NCI-H1694 treated with DMSO at 0.1 percent for 48 hours (cell line): ENCODE measurements at regions not wholly inside any gene's neighbourhood (a gene's known extent, or its start where the extent isn't known, plus 50 kb on each side); places are given as distances from the start of the nearest gene placed in this dataset.

ENCODE experiments used
- DNase-seq: peaks from one replicate; lab custom pipeline; 2025; lab: John Stamatoyannopoulos, UW

- DNase-seq = no peak
These were observed 394.4 kb upstream of the ZNF608 start for GRCh38 chr5:125140855-125141254.

GRCh38 chr5:125142458-125142857, 396.0 kb upstream of the ZNF608 start:
- no peak for DNase-seq

- no peak for DNase-seq
These were observed 396.6 kb upstream of the ZNF608 start for GRCh38 chr5:125143011-125143410.

- DNase-seq = no peak
These were observed 401.6 kb upstream of the ZNF608 start for GRCh38 chr5:125148076-125148475.

- DNase-seq = no peak
These were observed 402.3 kb upstream of the ZNF608 start for GRCh38 chr5:125148706-125149105.

- no peak for DNase-seq
These were observed 402.7 kb upstream of the ZNF608 start for GRCh38 chr5:125149110-125149509.

GRCh38 chr5:125149527-125149926, 403.1 kb upstream of the ZNF608 start:
- DNase-seq = no peak

GRCh38 chr5:125150041-125150669, 403.7 kb upstream of the ZNF608 start:
- no peak for DNase-seq

- no peak for DNase-seq
These were observed 404.9 kb upstream of the ZNF608 start for GRCh38 chr5:125151150-125151900.

- DNase-seq = no peak
These were observed 405.6 kb upstream of the ZNF608 start for GRCh38 chr5:125152044-125152443.

GRCh38 chr5:125152461-125153189, 406.2 kb upstream of the ZNF608 start:
- DNase-seq = no peak

GRCh38 chr5:125153231-125153630, 406.8 kb upstream of the ZNF608 start:
- DNase-seq = no peak

- no peak for DNase-seq
These were observed 408.1 kb upstream of the ZNF608 start for GRCh38 chr5:125154301-125155110.

GRCh38 chr5:125160787-125161502, 414.5 kb upstream of the ZNF608 start:
- DNase-seq = no peak

GRCh38 chr5:125162714-125163113, 416.3 kb upstream of the ZNF608 start:
- no peak for DNase-seq

- DNase-seq = no peak
These were observed 423.0 kb upstream of the ZNF608 start for GRCh38 chr5:125169396-125169795.

- DNase-seq = no peak
These were observed 425.2 kb upstream of the ZNF608 start for GRCh38 chr5:125171641-125172040.

- DNase-seq = no peak
These were observed 429.0 kb upstream of the ZNF608 start for GRCh38 chr5:125175348-125176004.

- DNase-seq = no peak
These were observed 429.6 kb upstream of the ZNF608 start for GRCh38 chr5:125176005-125176390.

GRCh38 chr5:125177340-125177739, 430.9 kb upstream of the ZNF608 start:
- no peak for DNase-seq

- no peak for DNase-seq
These were observed 433.2 kb upstream of the ZNF608 start for GRCh38 chr5:125179612-125180011.
